CD4-positive, alpha-beta T cell treated with Interleukin-6 at 100 ng/mL for 8 hours (primary cell): ENCODE measurements at regions not wholly inside any gene's neighbourhood (a gene's known extent, or its start where the extent isn't known, plus 50 kb on each side); places are given as distances from the start of the nearest gene placed in this dataset.

Source experiments
- DNase-seq: peaks from one replicate; pipeline ENCODE4 v3.0.0-alpha.2; 2020; ENCODE audit warnings: mixed read lengths, low spot score

DNA sequence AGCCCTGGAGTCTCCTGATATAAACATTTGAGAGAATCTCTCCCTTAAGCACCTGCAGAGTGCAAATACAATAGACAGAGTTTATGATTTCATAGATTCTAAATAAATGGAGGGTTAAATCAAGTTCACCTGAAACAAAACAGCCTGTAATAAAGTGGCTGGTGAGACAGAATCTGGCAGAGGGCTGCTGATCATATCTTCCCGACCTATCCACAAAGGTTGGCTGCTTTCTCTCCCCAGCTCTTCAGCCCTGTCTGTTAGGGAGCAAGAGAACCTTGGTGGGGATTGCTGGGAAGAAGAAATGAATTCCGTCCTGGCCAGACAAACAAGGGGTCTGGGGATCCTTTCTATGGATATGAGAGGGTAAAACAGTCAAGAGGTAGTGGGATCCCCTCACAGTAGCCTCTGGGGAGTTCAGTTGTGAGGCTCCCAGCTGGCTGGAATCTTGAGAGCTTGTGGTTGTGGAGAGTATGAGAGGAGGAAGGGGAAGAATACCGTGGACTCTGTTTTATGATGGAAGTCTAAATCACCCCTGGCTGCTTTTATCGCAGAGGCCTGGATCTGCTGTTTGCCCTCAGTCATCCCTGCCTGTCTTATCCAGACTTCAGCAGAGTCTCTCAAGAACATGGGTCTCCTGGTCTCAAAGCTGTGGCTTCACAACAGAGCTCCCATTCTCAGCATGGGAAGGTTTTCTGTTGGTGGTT, 451.3 kb downstream of the NTRK3 start:
- DNase-seq: no peak

DNA sequence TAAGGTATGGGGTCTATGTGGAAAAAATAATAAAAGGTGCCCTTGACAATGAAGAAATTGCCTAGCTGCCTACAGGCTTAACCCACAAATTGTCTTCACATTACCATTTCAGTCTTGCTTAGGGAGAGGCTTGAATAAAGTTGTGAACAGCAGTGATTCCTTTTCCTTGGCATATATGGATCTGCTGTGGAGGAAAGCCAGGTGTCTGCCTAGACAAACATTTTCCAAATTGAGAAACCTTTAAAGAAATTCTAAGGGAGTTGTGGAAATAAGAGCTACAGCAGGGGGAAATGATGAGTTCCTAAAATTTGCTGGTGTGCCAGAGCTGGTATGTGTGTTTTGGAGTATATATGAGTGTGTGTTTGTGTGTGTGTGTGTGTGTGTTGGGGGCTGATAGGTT, 452.1 kb downstream of the NTRK3 start:
- DNase-seq: no peak

DNA sequence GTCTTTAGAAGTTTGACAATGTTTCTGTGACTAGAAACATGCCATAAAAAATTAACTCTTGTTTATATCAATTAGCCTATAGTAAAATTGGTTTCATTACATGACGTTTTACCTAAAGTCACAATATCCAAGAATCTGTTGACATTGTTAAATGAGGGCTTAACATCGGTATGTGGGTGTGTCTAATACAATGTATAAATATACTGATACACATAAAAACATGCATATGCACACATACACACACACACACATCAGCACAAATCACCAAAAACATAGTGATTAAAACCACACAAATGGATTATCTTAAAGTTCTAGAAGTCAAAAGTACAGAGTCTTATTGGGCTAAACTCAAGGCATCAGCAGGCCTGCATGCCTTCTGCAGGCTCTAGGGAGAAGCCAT, 456.7 kb downstream of the NTRK3 start:
- no peak for DNase-seq

DNA sequence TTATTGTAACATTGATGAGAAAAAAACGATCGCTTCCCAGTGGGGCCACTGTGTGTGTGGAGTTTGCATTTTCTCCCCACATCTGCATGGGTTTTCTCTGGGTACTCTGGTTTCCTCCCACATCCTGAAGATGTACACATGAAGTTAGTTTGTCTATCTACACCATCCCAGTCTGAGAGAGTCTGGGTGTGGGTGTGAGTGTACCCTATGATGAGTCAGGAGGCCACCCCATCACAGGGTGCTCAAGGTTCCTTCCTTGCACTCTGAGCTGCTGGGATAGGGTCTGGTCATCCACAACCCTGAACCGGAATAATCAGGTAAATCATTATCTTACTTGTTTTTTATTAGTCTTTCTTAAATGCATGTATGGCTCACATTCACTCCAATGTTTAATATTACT, 457.1 kb downstream of the NTRK3 start:
- no peak for DNase-seq

DNA sequence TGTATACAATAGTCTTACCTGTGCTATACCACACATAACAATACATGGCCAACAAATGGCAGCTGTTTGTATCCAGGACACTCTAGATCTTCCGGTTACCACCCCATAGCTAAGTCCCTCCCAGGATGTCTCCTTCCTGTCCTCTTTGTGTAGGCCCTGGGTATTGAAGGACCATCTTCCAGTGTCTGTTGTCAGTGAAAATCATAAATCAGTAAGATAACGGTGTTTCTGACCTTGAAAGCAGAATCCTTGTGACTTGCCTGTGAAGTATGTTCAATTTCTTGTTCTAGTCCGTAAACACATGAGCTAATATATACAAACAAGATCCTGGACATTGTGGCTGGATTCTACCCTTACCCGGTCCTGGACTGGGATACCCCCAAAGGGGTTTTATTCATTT, 462.8 kb downstream of the NTRK3 start:
- no peak for DNase-seq

DNA sequence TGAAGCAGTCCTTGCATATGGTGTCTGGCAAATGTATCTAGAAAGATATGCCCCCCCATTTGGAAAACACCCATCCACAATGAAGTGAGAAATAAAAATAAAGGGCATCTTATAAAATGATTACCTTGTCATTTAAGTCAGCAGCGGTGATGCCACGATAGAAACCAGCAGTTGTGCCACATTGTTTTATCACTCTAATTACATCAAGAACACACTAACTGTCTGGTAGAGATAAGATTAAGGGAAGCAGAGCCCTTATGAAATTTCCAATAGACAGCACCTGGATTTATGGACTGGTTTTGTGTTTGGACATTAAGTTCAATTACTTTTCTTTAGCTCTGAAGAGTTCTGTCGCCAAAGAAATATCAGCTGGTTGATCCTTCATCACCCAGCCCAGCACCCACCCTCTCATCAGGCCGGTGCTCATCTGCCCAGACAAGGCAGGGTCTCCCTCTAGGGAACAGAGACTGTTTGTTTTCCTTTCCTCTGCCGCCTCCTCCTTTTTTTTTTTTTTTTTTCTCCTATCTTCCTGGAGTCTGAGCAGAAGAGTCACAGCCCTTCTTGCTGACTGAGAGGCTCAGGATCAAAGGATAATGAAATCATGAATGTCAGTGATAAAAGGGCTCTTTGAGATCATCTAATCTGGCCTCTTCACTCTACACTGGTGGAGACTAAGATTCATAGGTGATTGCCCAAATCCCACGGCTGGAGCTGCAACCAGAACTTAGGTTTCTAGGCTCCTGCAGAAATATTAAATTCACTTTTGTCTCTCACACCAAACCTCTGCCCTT, 464.1 kb downstream of the NTRK3 start:
- DNase-seq: no peak

DNA sequence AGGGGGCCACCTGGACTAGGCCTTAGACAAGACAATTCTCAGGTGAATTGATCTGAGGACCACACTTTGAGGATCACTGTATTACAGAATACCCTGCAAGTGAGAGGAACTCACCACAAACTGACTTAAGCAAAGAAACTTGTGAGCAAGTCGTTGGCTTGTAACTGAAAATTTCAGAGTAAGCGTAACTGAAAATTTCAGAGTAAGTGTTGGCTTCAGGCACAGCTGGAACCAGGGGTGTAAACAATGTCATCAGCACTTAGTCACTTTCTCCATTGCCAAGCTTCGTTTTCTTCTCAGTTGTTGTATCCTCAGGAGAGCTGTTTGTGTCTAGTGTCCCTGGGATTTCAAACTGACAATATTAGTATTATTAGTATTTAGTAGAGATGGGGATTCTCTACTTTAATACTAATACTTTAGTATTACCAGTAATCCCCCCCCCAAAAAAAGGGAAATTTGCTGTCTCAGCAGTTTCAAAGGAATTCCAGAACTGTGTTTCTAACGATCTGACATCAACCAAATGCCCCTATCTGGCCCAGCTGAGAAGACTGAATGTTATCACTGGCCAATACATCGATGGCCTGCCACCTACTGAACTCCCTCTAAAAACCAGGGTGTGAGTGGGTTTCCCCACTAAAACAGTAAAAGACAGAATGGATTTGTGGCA, 474.4 kb downstream of the NTRK3 start:
- no peak for DNase-seq

DNA sequence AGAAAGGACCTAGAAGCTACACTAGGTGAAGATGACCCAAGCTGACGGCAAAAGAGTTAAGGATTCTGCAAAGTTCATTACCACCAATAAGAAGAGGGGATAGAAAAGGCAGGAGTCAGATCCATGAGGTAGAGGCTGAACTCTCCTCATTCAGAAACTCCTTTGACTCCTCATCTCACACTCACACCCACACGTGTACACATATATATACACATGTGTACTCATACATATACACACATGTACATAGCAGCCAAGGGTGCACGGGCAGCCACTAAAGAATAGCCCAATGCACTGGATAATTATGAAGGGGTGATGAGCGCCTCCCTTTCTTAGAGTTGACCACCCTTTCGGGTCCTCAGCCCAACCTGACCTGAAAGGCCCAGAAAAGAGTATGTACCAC, 476.8 kb downstream of the NTRK3 start:
- no peak for DNase-seq

DNA sequence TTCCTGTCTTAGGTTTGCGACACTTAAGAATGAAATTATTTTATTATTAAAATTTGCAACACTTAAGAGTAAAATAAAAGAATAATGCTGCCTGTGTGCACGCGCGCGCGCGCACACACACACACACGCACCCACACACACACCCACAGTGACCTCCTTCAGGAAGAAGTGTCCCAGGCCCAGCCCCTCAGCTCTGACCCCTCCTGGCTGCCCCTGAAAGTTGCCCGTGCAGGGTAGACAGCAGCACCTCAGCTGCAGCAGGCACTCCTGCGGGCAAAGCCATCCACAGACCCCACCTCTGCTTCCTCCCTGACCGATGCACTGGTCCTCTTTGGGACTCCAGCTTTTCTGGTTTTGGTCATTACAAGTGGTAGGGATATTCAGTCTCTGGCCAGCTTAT, 478.2 kb downstream of the NTRK3 start:
- no peak for DNase-seq

DNA sequence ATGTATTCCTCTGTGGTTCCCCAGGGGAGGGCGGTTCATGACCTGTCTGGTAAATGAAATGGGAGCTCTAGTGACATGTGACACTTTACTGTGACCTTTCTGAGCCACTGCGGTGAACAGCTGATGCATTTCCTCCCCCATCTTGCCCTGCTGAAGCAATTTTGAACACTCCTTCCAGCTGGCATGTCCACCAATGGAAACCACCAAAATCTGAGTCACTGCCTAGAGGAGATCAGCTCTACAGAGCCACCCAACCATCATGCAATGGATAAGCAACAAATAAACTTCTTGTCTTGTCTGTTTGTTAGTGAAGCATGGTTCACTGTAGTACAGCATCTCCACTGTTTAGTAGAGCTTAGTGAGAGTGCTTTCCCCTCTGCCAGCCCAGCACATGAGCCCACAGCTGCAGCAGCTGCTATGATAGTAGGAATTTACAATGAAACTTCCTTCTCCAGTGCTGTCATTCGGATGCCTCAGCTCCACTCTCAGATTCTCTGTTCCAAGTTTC, 479.4 kb downstream of the NTRK3 start:
- DNase-seq: no peak

DNA sequence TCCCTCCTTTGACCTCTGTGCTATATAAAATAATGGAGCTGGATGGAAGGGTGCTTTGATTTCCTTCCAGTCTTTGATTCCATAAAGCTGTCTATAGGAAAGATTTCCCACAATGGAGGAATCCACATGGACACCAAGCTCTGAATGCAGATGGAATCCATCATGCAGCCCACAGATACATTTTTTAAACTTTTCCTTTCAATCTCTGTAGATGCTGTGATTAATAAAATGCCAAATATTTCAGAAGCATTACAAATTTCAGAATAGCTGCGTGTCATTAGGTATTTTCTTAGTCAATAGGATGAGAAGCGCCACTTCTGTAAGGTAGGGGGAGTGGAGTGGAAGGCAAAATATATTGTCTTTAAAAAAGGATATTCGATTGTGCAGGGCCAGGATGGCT, 489.0 kb downstream of the NTRK3 start:
- DNase-seq: no peak

DNA sequence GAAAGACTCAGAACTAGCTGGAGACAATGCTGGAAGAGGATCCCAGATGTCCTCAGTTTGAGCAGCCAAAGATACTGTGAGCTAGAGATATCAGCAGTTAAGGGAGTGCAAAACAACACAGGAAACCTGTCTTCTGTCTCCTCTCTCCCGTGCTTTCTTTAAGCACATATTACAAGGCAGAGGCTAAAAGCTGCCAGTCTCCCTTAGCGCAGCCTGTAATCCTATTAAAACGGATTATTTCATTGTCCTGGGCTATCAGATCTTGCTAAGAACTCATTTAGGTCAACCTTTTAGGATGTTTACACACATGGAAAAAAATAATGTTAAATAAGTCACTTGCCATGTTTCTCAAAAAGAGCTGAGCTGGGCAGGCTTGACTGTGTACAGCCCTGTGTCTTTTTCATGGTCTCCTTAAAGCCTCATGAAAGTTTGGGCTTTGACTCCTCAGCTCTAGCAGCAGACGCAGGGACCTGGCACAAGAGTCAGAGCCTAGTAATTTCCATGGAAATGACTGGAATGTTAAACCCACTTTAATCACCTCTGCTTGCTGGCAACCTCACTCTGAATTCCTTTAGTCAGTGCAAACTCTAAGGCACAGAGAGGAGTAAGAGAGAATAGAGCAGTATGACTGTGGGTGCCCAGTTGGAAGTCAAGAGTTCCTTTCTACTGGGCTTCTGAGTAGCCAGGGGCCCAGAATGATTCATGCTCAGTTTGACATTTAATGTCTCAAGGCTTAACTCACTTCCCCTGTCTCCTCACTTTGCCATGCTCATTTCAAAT, 491.9 kb downstream of the NTRK3 start:
- no peak for DNase-seq

DNA sequence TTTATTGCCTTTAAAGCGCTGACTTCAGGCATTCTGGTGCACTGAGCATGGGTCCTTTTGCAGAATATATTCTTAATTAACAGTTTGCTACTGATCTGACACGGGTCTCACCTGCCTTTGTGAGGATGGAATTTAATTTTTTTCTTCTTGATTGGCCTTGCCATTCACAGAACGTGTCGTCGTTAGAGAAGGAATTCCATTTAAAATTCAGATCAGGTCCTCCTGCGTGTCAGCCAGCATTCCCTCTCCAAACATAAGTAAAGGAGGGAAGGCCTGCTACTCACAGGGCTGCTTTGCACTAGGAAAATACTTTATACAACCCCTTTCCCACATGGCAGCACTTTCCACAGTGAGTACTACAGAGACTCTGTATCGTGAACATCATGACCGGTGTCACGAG, 492.7 kb downstream of the NTRK3 start:
- no peak for DNase-seq

DNA sequence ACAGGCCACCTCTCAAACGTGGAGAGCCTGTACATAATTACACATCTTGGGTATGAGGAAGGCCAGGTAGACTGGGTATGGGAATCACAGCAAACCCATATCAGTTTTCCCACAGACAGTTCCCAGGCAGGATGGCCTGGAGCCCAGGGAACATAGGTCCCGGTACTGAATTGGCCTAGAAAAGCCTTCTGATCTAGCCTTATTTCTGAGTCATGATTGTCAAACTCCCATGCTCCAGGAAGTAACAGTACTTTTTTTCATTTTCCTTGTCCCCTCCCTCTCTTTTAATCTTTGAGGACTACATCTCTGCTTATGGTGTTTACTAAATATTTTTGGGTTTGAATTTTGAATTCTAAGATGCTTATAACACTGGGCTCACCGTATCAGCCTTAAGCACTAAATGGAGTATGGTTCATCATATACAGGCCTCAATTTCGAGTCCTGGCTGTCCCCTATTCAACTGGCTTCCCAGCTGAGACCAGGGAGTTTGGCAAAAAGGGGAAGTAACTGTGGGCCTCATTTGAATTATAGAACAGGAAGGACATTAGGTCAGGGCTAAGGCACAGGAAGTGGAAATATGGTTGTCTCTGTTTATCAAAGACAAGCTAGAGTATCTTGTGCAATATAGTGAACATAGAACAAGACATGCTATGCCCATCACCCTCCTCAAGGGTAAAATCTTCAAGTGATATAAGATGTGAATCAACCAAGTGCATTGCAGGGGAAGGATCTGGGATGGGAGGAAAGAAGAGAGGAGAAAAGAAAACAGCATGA, 494.6 kb downstream of the NTRK3 start:
- no peak for DNase-seq

DNA sequence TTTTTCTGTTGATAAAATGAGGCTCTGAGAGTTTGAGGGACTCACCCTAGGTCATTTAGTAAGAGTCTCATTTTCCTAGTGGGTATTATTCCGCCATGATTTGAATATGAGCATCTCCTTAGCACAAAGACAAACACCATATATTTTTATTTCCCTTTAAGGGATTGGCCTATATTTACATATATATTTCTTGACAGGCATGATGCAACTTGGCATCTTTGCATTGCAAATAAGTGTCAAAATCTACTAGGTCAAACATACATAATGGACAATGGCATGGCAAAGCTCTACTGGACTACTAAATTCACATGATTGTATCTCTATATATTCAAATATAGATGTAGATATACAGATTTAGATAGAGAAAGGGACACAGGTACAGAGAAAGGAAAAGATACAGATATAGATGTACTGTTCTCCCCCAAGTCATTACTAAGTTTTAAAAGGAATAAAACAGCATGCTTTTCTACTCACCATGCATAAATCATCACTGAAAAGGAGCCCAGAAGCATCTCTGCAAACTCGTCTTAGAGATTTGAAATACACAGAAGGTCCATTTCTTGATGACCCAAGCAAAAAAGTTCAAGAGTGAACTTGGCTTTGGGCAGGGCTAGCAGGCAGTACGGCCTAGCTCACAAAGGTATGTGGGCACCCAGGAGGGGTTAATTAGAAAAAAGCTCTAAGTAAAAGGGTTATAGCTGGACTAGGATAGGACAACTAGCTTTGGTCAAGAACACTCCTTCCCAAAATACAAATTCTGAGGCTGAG, 495.8 kb downstream of the NTRK3 start:
- no peak for DNase-seq

DNA sequence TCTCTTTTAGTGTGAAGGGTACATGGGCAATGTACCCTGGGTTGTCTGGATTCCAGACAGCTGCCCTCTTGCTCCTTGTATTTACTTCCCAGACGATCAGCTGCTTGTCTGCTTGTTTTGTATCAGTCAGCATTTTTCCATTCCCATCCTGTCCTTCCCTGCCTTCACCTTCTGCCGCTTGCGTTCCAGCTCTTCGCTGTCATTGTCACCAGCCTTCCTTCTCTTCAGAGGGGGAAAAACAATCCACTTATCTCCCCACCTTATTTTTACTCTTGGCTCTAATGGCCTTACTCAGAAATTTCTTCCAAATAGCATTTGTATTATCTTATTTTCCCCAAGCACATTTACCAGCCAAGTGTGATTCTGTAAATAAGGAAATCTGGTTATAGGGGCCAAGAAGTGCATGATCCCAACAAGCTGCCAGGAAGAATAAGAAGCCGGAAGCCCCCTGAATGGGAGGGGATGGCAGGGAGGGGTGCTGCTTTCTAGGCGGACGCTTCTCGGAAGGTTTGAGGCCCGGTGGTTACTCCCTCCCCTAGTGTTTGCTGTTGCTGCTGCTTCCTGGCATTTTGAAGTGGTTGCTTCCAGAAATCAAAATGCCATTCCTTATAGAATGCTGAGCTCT, 497.6 kb downstream of the NTRK3 start:
- no peak for DNase-seq

DNA sequence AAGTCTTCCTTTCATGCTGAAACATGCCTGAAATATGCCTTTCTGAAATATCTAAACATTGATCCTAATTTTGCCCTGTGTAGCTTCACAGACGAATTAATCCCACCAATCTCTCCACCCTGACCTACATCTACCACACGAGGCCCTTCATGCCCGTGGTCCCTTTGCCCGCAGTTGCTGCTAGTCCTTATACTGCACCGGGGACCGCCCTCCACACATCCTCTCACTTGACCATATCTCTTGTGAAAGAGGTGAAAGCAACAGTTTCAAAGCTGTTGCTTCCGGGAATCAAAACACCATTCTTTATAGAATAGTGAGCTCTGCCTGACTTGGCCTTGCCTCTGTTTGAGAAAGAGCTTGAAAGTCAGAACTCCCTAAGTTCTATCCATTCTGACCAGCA, 499.5 kb downstream of the NTRK3 start:
- no peak for DNase-seq

DNA sequence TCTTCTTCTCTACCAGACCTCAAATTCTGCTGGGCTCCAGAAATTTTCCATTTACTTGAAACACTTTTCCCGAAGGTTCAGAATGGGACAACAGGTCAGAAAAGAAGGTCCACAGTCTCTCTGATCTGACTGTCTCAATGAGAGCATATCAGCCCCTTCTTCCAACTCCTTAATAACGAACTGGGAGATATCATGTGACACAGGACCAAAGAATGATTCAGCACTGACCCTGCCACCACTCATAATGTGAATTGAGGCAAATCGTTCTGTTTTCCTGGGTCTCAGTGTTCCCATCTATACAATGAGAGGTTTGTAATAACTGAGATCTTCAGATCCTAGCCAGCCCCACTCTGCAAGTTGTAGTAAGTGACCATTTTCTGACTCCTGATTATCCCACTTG, 500.5 kb downstream of the NTRK3 start:
- no peak for DNase-seq

DNA sequence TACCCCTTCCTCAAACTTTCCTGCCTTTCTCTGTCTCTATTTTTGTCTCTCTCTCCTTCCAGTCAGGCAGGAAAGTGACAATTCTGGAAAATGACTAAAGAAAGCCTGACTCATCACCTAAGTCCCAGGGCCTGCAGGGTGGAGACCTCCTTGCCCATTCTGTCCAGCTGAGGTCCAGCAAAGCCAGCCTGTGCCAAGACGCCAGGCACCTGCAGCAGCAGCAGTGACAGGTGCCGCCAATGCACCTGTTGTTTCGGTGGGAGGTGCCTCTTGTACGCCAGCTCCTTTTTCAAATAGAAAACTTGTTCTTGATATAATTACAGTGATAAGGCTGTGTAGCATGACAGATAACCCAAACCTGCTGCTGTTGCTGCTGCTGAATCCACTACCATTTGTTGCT, 501.3 kb downstream of the NTRK3 start:
- DNase-seq: no peak

DNA sequence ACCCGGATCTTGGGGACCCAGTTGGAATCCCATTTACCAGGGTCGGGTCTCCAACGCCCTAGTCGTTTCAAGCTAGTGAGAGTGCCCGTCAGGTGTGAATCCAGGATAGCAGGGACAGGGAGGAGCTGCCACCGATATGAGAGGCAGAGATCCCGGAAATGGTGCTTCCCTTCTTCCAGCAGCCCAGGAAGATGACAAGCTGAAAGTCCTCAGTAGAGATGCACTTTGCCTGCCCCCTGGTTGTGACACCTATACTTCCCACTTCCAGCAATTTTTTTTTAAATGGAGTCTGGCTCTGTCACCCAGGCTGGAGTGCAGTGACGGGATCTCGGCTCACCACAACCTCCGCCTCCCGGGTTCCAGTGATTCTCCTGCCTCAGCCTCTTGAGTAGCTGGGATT, 503.0 kb downstream of the NTRK3 start:
- DNase-seq: no peak
